Kidney (tissue), 13 donors: ENCODE measurements at regions not wholly inside any gene's neighbourhood (a gene's known extent, or its start where the extent isn't known, plus 50 kb on each side); places are given as distances from the start of the nearest gene placed in this dataset.

Source experiments
- DNase-seq, 5 donors: peaks; one replicate each; pipeline ENCODE4 v3.0.0-alpha.2; 2013 to 2020
- FAIRE-seq: peaks from 2 replicates; lab custom pipeline; 2012; peaks lifted over from hg19 to GRCh38; lab: Jason Lieb, UNC
- H3K27ac ChIP-seq, 2 donors: one replicate each; pipeline ENCODE4 v1.7.0; 2013; ENCODE audit warnings: low read depth in 2 of 2, low read length in 2 of 2, inconsistent platforms in 1 of 2
- H3K27me3 ChIP-seq: one replicate; pipeline ENCODE4 v1.7.1; 2013; ENCODE audit warnings: low read length, inconsistent platforms; ENCODE audit not compliant: control insufficient read depth, insufficient read depth
- H3K36me3 ChIP-seq, 3 donors: one replicate each; pipeline versions ENCODE4 v1.7.0 to v1.7.1; 2013; ENCODE audit warnings: low read length in 3 of 3, control low read depth in 1 of 3, inconsistent platforms in 1 of 3; ENCODE audit not compliant: insufficient read depth in 3 of 3, control insufficient read depth in 2 of 3
- H3K4me1 ChIP-seq, 3 donors: one replicate each; pipeline versions ENCODE4 v1.7.0 to v1.7.1; 2013; ENCODE audit warnings: low read length in 3 of 3, inconsistent platforms in 1 of 3, low read depth in 1 of 3; ENCODE audit not compliant: control insufficient read depth in 2 of 3, insufficient read depth in 2 of 3
- H3K4me3 ChIP-seq, 3 donors: one replicate each; pipeline versions ENCODE4 v1.7.0 to v1.8.1; 2013; ENCODE audit warnings: low read length in 3 of 3, control low read depth in 1 of 3, inconsistent platforms in 1 of 3
- H3K9ac ChIP-seq, 3 donors: one replicate each; pipeline versions ENCODE4 v1.7.0 to v1.7.1; 2013; ENCODE audit warnings: low read length in 3 of 3, control low read depth in 1 of 3, inconsistent platforms in 1 of 3
- H3K9me3 ChIP-seq, 3 donors: one replicate each; pipeline versions ENCODE4 v1.7.0 to v1.7.1; 2013; ENCODE audit warnings: low read length in 3 of 3, control low read depth in 1 of 3, inconsistent platforms in 1 of 3; ENCODE audit not compliant: control insufficient read depth in 2 of 3, insufficient read depth in 1 of 3
- CTCF ChIP-seq: IDR thresholded peaks from 3 replicates; pipeline ENCODE4 v1.5.1; 2012; ENCODE audit warnings: mild to moderate bottlenecking, moderate library complexity, borderline replicate concordance; ENCODE audit not compliant: insufficient read depth; ENCODE audit errors: extremely low read depth
- intact Hi-C: fragments of 100-400 bp; cut with DNase I; formaldehyde crosslinking; loops from one replicate; pipeline ENCODE4 v1.11.1; 2022
- donor health status: control.
- donor health status: control.
- donor health status: control.
- donor health status: control.
- donor health status: control.
- donor health status: DM: yes; HTN: yes; CAD: no.
- donor health status: Normal renal cell carcinoma (clear cell type).

- DNase-seq, result no peak
- no peaks in the 10 kb centered on the region for H3K4me1 ChIP-seq
- TF ChIP-seq CTCF, result no peak
- no peak for FAIRE-seq
- no peak overlapping the region for H3K4me3 ChIP-seq
- no peaks in the 10 kb centered on the region for H3K27me3 ChIP-seq
- H3K9me3 ChIP-seq, result no peaks in the 10 kb centered on the region
- intact Hi-C loops, result no loop called here
- no peak overlapping the region for H3K27ac ChIP-seq
- H3K9ac ChIP-seq, result no peak overlapping the region
- peaks cover 0 to 3% (median 3%) of the 10 kb centered on the region in 3 donors for H3K36me3 ChIP-seq
These were observed 187.5 kb downstream of the SHANK2 start for GRCh38 chr11:71064702-71065515.

GRCh38 chr11:71064183-71064582, 188.2 kb downstream of the SHANK2 start:
- FAIRE-seq (no peak), DNase-seq (no peak)
- Histone ChIP-seq H3K4me1 (no peaks in the 10 kb centered on the region), H3K9ac (no peak overlapping the region), H3K27me3 (no peaks in the 10 kb centered on the region), H3K9me3 (no peaks in the 10 kb centered on the region), H3K27ac (no peak overlapping the region), H3K4me3 (no peak overlapping the region), H3K36me3 (no peaks in the 10 kb centered on the region)
- TF ChIP-seq CTCF, result no peak
- intact Hi-C loops, result no loop called here

- Histone ChIP-seq H3K9ac (no peak overlapping the region), H3K27me3 (no peaks in the 10 kb centered on the region), H3K36me3 (no peaks in the 10 kb centered on the region), H3K27ac (no peak overlapping the region), H3K4me3 (no peak overlapping the region), H3K9me3 (no peaks in the 10 kb centered on the region), H3K4me1 (no peaks in the 10 kb centered on the region)
- intact Hi-C loops, result no loop called here
- no peak for TF ChIP-seq CTCF
- FAIRE-seq (no peak), DNase-seq (no peak)
These were observed 189.2 kb downstream of the SHANK2 start for GRCh38 chr11:71063129-71063528.
